ENCODE measurements at regions not wholly inside any gene's neighbourhood (a gene's known extent, or its start where the extent isn't known, plus 50 kb on each side); places are given as distances from the start of the nearest gene placed in this dataset.

- H3K4me3 ChIP-seq (replicated peaks in 1 of 2; ENCODE audit: low read depth in 2 of 2, low read length in 2 of 2): no peak overlapping the region
- DNase-seq (ENCODE audit: low read depth in 2 of 2): no peak
- no peak for TF ChIP-seq CTCF (IDR thresholded peaks at IDR 0.05; ENCODE audit: low read depth, low read length)
Measured at GRCh38 chr4:174144106-174144505, 139.4 kb downstream of the FBXO8 start.

GRCh38 chr4:174141876-174142275, 141.6 kb downstream of the FBXO8 start:
- no peak for TF ChIP-seq CTCF (IDR thresholded peaks at IDR 0.05; ENCODE audit: low read depth, low read length)
- DNase-seq (ENCODE audit: low read depth in 2 of 2): no peak
- no peak overlapping the region for H3K4me3 ChIP-seq (replicated peaks in 1 of 2; ENCODE audit: low read depth in 2 of 2, low read length in 2 of 2)

- no peak for TF ChIP-seq CTCF (IDR thresholded peaks at IDR 0.05; ENCODE audit: low read depth, low read length)
- no peak for DNase-seq (ENCODE audit: low read depth in 2 of 2)
- no peak overlapping the region for H3K4me3 ChIP-seq (replicated peaks in 1 of 2; ENCODE audit: low read depth in 2 of 2, low read length in 2 of 2)
Measured at GRCh38 chr4:174138616-174139015, 144.9 kb downstream of the FBXO8 start.

- no peak for DNase-seq (ENCODE audit: low read depth in 2 of 2)
- H3K4me3 ChIP-seq (replicated peaks in 1 of 2; ENCODE audit: low read depth in 2 of 2, low read length in 2 of 2): no peak overlapping the region
- no peak for TF ChIP-seq CTCF (IDR thresholded peaks at IDR 0.05; ENCODE audit: low read depth, low read length)
Measured at GRCh38 chr4:174137698-174138097, 145.8 kb downstream of the FBXO8 start.

- TF ChIP-seq CTCF (IDR thresholded peaks at IDR 0.05; ENCODE audit: low read depth, low read length): no peak
- DNase-seq (ENCODE audit: low read depth in 2 of 2): peak; percentile 8 to 34
- H3K4me3 ChIP-seq (replicated peaks in 1 of 2; ENCODE audit: low read depth in 2 of 2, low read length in 2 of 2): no peak overlapping the region
Measured at GRCh38 chr4:174135936-174136406, 147.5 kb downstream of the FBXO8 start.

GRCh38 chr4:174135530-174135929, 147.9 kb downstream of the FBXO8 start:
- H3K4me3 ChIP-seq (replicated peaks in 1 of 2; ENCODE audit: low read depth in 2 of 2, low read length in 2 of 2): no peak overlapping the region
- DNase-seq (ENCODE audit: low read depth in 2 of 2): no peak
- TF ChIP-seq CTCF (IDR thresholded peaks at IDR 0.05; ENCODE audit: low read depth, low read length): no peak

- TF ChIP-seq CTCF (IDR thresholded peaks at IDR 0.05; ENCODE audit: low read depth, low read length): no peak
- H3K4me3 ChIP-seq (replicated peaks in 1 of 2; ENCODE audit: low read depth in 2 of 2, low read length in 2 of 2): no peak overlapping the region
Measured at GRCh38 chr4:174134361-174134760, 149.1 kb downstream of the FBXO8 start.

More at GRCh38 chr4:174134361-174134760, 149.1 kb downstream of the FBXO8 start:
- no peak for DNase-seq (ENCODE audit: low read depth in 2 of 2)
